Glutamatergic neuron (in vitro differentiated cells): ENCODE measurements at regions not wholly inside any gene's neighbourhood (a gene's known extent, or its start where the extent isn't known, plus 50 kb on each side); places are given as distances from the start of the nearest gene placed in this dataset.
A peak's percentile ranks its signal among the peaks of the same experiment; 100 is the strongest.

Experiments
- DNase-seq: peaks from one replicate; pipeline ENCODE4 v3.0.0; 2022
- H3K27ac Mint-ChIP-seq: one replicate; pipeline ENCODE4 v1.8.0; 2020; ENCODE audit warnings: mild to moderate bottlenecking, mixed read lengths, inconsistent platforms; ENCODE audit not compliant: unreplicated experiment
- H3K27me3 Mint-ChIP-seq: one replicate; pipeline ENCODE4 v1.8.0; 2020; ENCODE audit warnings: mild to moderate bottlenecking, moderate library complexity, mixed read lengths, inconsistent platforms; ENCODE audit not compliant: unreplicated experiment
- H3K36me3 Mint-ChIP-seq: one replicate; pipeline ENCODE4 v1.8.0; 2020; ENCODE audit warnings: mild to moderate bottlenecking, mixed read lengths, inconsistent platforms; ENCODE audit not compliant: unreplicated experiment
- H3K4me1 Mint-ChIP-seq: one replicate; pipeline ENCODE4 v1.8.0; 2020; ENCODE audit warnings: mild to moderate bottlenecking, low read depth, mixed read lengths, inconsistent platforms; ENCODE audit not compliant: unreplicated experiment
- H3K4me3 Mint-ChIP-seq: one replicate; pipeline ENCODE4 v1.8.0; 2020; ENCODE audit warnings: mild to moderate bottlenecking, mixed read lengths, inconsistent platforms; ENCODE audit not compliant: unreplicated experiment
- H3K9me3 Mint-ChIP-seq: one replicate; pipeline ENCODE4 v1.8.0; 2020; ENCODE audit warnings: mild to moderate bottlenecking, moderate library complexity, mixed read lengths, inconsistent platforms; ENCODE audit not compliant: unreplicated experiment
- TF ChIP-seq, protein P1 (sequence below): fragments of 200-600 bp; sonication (generic); IDR thresholded peaks from one replicate; pipeline ENCODE4 v1.5.0; 2021; ENCODE audit not compliant: partially characterized antibody, unreplicated experiment

DNA sequence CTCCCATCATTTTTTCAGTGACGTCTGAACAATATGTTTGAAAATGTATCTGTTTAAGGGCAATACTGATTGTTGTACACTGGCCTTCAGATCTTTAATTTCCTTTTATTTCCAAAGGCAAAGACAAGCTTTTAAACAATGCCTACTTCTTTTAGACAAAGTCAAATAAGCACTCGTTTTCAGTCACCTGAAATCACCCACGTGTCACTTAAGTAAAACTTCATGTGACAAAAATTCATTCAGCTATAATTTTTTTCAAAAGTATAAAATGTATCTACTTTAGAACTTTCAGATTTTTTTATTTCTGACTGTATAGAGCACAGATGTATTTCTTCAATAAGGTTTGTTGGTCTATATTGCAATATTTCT lies 113.5 kb upstream of the BEND6 start:
- Mint-ChIP-seq H3K4me3 (peak overlapping the region; percentile 93), H3K27ac (peak overlapping the region; percentile 96), H3K4me1 (peaks cover 36% of the 10 kb centered on the region), H3K27me3 (peaks cover 13% of the 10 kb centered on the region), H3K36me3 (no peaks in the 10 kb centered on the region), H3K9me3 (peaks cover 22% of the 10 kb centered on the region)
- no peak for DNase-seq
- TF ChIP-seq, protein P1, sequence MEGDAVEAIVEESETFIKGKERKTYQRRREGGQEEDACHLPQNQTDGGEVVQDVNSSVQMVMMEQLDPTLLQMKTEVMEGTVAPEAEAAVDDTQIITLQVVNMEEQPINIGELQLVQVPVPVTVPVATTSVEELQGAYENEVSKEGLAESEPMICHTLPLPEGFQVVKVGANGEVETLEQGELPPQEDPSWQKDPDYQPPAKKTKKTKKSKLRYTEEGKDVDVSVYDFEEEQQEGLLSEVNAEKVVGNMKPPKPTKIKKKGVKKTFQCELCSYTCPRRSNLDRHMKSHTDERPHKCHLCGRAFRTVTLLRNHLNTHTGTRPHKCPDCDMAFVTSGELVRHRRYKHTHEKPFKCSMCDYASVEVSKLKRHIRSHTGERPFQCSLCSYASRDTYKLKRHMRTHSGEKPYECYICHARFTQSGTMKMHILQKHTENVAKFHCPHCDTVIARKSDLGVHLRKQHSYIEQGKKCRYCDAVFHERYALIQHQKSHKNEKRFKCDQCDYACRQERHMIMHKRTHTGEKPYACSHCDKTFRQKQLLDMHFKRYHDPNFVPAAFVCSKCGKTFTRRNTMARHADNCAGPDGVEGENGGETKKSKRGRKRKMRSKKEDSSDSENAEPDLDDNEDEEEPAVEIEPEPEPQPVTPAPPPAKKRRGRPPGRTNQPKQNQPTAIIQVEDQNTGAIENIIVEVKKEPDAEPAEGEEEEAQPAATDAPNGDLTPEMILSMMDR: no peak

DNA sequence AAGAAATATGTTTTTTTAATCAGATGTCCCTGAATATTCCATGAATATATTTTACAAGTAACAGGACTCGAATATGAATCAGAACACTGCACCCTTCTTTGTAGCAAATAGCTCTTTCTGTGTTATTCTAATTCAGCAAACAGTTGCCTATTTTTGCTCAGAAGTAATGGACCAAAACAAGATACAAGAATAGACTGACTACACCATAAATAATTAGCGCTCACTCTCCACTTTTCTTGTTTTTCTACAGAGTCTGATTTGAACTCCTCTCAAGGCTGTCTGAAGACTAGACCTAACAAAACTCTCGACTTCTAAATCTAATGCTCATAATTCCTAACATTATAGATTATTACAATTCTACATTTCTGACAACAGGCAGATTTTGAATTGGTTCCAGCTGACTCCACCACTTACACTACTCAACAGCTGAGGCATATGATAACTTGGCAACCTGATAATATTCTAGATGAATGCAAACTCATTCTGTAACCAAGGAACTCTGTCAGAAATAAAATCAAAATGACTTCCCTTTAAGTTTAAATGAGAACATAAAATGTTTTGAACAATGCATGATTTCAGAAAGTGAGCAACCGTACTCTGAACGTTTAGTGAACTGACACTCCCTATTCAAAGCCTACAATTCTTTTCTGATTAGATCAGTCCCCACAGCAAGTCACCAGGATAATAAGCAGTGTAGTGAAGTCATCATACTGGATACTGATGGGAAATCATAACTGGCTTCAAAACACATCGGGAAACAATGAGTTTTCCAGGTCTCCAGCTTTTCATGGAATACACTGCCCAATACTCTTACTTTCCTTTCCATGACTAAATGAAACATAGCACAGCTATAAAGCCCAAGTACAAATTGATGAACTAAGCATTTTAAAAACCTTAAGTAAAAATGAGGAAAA lies 114.2 kb upstream of the BEND6 start:
- Mint-ChIP-seq H3K36me3 (no peaks in the 10 kb centered on the region), H3K4me1 (peaks cover 34% of the 10 kb centered on the region), H3K27ac (peak overlapping the region; percentile 96), H3K4me3 (peak overlapping the region; percentile 93), H3K27me3 (peaks cover 13% of the 10 kb centered on the region), H3K9me3 (peaks cover 22% of the 10 kb centered on the region)
- TF ChIP-seq, protein P1: no peak
- no peak for DNase-seq

DNA sequence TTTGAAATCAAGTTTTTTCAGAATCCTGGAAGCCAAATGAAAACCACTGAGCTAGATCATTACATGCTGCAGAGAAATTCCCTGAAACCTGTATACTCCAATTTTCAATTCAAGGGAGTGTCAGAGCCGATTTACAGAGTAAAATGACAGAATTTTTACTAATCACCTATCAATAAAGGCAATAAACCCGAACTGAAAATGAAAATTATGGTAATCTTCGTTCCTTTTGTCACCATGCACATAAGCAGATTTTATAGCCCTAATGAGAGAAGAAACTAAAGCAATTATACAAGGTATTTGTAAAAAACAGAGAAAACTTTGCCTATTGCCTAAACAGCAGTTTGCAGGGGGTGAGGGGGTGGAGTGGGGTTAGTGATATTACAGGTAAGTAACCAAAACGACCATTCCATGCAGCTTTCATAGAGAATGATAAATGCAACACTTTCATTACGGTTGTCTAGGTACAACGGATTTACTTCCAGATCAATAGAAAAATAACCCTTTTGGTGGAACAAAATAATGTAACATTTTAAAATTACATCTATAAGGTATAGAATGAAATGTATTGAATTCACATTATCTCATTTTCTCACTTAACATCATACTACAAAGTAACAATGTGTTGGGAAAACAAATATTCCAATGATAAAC lies 115.2 kb upstream of the BEND6 start:
- H3K36me3 Mint-ChIP-seq: no peaks in the 10 kb centered on the region
- peak overlapping the region; percentile 88 for H3K4me3 Mint-ChIP-seq
- TF ChIP-seq, protein P1: no peak
- peak overlapping the region; percentile 83 for H3K27ac Mint-ChIP-seq
- peaks cover 33% of the 10 kb centered on the region for H3K4me1 Mint-ChIP-seq
- DNase-seq: no peak
- H3K9me3 Mint-ChIP-seq: peaks cover 22% of the 10 kb centered on the region
- peaks cover 13% of the 10 kb centered on the region for H3K27me3 Mint-ChIP-seq

DNA sequence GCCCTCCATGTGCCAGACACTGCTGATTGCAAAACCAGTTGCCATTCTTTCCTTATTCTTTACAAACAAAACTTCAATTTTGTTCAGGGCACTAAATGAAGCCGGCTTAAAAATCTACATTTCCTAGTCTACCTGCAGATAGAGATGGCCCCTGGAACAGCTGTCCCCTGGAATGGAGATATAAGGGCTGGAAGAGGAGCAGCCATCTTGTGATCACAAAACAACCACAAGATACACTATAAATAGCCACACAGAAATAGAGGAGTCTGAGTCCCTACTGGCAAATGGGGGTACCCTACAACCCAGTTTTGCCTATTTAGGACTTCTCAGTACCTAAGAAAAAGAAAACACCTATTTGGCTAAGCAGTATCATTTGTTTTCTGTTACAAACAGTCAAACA lies 115.9 kb upstream of the BEND6 start:
- TF ChIP-seq, protein P1: no peak
- Mint-ChIP-seq H3K4me1 (peaks cover 32% of the 10 kb centered on the region), H3K27ac (peak overlapping the region; percentile 83), H3K27me3 (peaks cover 9% of the 10 kb centered on the region), H3K36me3 (no peaks in the 10 kb centered on the region), H3K9me3 (peaks cover 20% of the 10 kb centered on the region), H3K4me3 (peak overlapping the region; percentile 88)
- no peak for DNase-seq
